ENCODE measurements at regions not wholly inside any gene's neighbourhood (a gene's known extent, or its start where the extent isn't known, plus 50 kb on each side); places are given as distances from the start of the nearest gene placed in this dataset.
"Not testable (repeated sequence)": the region's sequence is repeated elsewhere in the genome, so short reads cannot be mapped to it uniquely, and the experiment has no call there.

DNA sequence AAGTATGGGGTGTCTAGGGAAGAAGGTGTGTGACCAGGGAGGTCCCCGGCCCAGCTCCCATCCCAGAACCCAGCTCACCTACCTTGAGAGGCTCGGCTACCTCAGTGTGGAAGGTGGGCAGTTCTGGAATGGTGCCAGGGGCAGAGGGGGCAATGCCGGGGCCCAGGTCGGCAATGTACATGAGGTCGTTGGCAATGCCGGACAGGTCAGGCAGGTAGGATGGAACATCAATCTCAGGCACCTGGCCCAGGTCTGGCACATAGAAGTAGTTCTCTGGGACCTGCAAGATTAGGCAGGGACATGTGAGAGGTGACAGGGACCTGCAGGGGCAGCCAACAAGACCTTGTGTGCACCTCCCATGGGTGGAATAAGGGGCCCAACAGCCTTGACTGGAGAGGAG lies 264.2 kb downstream of the OR4F29 start:
- TF ChIP-seq, protein P1, sequence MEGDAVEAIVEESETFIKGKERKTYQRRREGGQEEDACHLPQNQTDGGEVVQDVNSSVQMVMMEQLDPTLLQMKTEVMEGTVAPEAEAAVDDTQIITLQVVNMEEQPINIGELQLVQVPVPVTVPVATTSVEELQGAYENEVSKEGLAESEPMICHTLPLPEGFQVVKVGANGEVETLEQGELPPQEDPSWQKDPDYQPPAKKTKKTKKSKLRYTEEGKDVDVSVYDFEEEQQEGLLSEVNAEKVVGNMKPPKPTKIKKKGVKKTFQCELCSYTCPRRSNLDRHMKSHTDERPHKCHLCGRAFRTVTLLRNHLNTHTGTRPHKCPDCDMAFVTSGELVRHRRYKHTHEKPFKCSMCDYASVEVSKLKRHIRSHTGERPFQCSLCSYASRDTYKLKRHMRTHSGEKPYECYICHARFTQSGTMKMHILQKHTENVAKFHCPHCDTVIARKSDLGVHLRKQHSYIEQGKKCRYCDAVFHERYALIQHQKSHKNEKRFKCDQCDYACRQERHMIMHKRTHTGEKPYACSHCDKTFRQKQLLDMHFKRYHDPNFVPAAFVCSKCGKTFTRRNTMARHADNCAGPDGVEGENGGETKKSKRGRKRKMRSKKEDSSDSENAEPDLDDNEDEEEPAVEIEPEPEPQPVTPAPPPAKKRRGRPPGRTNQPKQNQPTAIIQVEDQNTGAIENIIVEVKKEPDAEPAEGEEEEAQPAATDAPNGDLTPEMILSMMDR (conservative IDR thresholded peaks at IDR 0.05; ENCODE audit: low read depth, low read length), result not testable (repeated sequence)
- not testable (repeated sequence) for TF ChIP-seq EZH2 (IDR thresholded peaks at IDR 0.05; ENCODE audit: low read length, unreplicated experiment)

All from PC-3 (cell line).